ENCODE measurements at regions not wholly inside any gene's neighbourhood (a gene's known extent, or its start where the extent isn't known, plus 50 kb on each side); places are given as distances from the start of the nearest gene placed in this dataset.

- TF ChIP-seq SRF (IDR thresholded peaks at IDR 0.05; ENCODE audit: low read depth) (no peak), CTCF (IDR thresholded peaks at IDR 0.05 in 2 of 3, conservative IDR thresholded peaks at IDR 0.05 in 1 of 3; ENCODE audit: borderline replicate concordance in 1 of 3, insufficient read depth in 1 of 3, low read depth in 2 of 3, low read length in 2 of 3) (no peak), POLR2A (IDR thresholded peaks at IDR 0.05; ENCODE audit: borderline replicate concordance, extremely low read depth, insufficient read depth, insufficient read length) (no peak), EZH2 (IDR thresholded peaks at IDR 0.05) (no peak), CEBPB (IDR thresholded peaks at IDR 0.05; ENCODE audit: low read depth) (no peak), POLR2AphosphoS5 (IDR thresholded peaks at IDR 0.05; ENCODE audit: low read depth, low read length) (no peak), ELF1 (IDR thresholded peaks at IDR 0.05; ENCODE audit: borderline replicate concordance, low read depth) (no peak), SP1 (IDR thresholded peaks at IDR 0.05; ENCODE audit: low read depth) (no peak), EGR1 (IDR thresholded peaks at IDR 0.05; ENCODE audit: low read depth) (no peak), RAD21 (IDR thresholded peaks at IDR 0.05; ENCODE audit: low read depth) (no peak)
These were observed 299.7 kb downstream of the QKI start for GRCh38 chr6:163714179-163714578.
